Bronchial epithelial cell (primary cell): ENCODE measurements at regions not wholly inside any gene's neighbourhood (a gene's known extent, or its start where the extent isn't known, plus 50 kb on each side); places are given as distances from the start of the nearest gene placed in this dataset.
"Not testable (repeated sequence)": the region's sequence is repeated elsewhere in the genome, so short reads cannot be mapped to it uniquely, and the experiment has no call there.

Experiments
- DNase-seq: peaks from one replicate; pipeline ENCODE4 v3.0.0-alpha.2; 2010; ENCODE audit warnings: low read depth
- FAIRE-seq: peaks from 2 replicates; lab custom pipeline; 2011; peaks lifted over from hg19 to GRCh38; lab: Jason Lieb, UNC
- H3K27me3 ChIP-seq: 2 replicates; pipeline ENCODE4 v1.5.1; 2011; ENCODE audit warnings: low read length; ENCODE audit not compliant: control insufficient read depth, insufficient read depth
- H3K36me3 ChIP-seq: 2 replicates; pipeline ENCODE4 v1.5.1; 2011; ENCODE audit warnings: low read length; ENCODE audit not compliant: control insufficient read depth, insufficient read depth
- H3K4me3 ChIP-seq: 2 replicates; pipeline ENCODE4 v1.5.1; 2011; ENCODE audit warnings: mild to moderate bottlenecking, low read depth, low read length, control low read depth
- TF ChIP-seq, protein P1 (sequence below): IDR thresholded peaks from 2 replicates; pipeline ENCODE4 v1.5.1; 2011; ENCODE audit warnings: mild to moderate bottlenecking, moderate library complexity, low read length, control low read depth, inconsistent platforms; ENCODE audit not compliant: insufficient read depth, severe bottlenecking

GRCh38 chr6:8860671-8861070 is 425.3 kb upstream of the SLC35B3 start:
- FAIRE-seq (peak; percentile 89), DNase-seq (no peak)
- no peaks in the 10 kb centered on the region for H3K36me3 ChIP-seq
- TF ChIP-seq, protein P1, sequence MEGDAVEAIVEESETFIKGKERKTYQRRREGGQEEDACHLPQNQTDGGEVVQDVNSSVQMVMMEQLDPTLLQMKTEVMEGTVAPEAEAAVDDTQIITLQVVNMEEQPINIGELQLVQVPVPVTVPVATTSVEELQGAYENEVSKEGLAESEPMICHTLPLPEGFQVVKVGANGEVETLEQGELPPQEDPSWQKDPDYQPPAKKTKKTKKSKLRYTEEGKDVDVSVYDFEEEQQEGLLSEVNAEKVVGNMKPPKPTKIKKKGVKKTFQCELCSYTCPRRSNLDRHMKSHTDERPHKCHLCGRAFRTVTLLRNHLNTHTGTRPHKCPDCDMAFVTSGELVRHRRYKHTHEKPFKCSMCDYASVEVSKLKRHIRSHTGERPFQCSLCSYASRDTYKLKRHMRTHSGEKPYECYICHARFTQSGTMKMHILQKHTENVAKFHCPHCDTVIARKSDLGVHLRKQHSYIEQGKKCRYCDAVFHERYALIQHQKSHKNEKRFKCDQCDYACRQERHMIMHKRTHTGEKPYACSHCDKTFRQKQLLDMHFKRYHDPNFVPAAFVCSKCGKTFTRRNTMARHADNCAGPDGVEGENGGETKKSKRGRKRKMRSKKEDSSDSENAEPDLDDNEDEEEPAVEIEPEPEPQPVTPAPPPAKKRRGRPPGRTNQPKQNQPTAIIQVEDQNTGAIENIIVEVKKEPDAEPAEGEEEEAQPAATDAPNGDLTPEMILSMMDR: no peak
- no peaks in the 10 kb centered on the region for H3K27me3 ChIP-seq
- no peak overlapping the region for H3K4me3 ChIP-seq

GRCh38 chr6:8859501-8859900 is 424.2 kb upstream of the SLC35B3 start:
- H3K4me3 ChIP-seq: no peak overlapping the region
- TF ChIP-seq, protein P1: no peak
- no peaks in the 10 kb centered on the region for H3K27me3 ChIP-seq
- FAIRE-seq (no peak), DNase-seq (no peak)
- H3K36me3 ChIP-seq: no peaks in the 10 kb centered on the region

- FAIRE-seq (no peak), DNase-seq (no peak)
- Histone ChIP-seq H3K36me3 (no peaks in the 10 kb centered on the region), H3K27me3 (no peaks in the 10 kb centered on the region), H3K4me3 (no peak overlapping the region)
- TF ChIP-seq, protein P1: no peak
Observed at GRCh38 chr6:8858854-8859331, 423.5 kb upstream of the SLC35B3 start.

GRCh38 chr6:8857160-8857559 is 421.8 kb upstream of the SLC35B3 start:
- H3K27me3 ChIP-seq: no peaks in the 10 kb centered on the region
- no peaks in the 10 kb centered on the region for H3K36me3 ChIP-seq
- H3K4me3 ChIP-seq: no peak overlapping the region
- DNase-seq: no peak
- TF ChIP-seq, protein P1: no peak
- no peak for FAIRE-seq

DNA sequence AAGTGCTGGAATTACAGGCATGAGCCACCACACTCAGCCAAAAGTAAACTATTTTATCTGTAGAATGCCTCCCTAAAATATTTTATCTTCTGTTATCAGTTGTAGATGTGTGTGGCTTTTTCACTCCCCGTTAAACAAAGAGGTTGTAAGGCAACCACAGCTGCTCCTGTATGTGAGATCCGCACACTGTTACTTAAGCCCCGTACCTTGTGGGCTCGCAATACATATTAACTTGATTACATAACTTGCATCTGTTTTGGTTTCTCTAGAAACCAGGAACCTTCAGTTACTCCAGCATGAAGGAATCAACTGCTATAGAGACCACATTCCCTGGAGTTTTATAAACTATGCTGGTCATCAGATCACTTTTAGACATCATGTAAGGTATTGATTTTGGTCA is 420.1 kb upstream of the SLC35B3 start:
- TF ChIP-seq, protein P1: no peak
- no peak overlapping the region for H3K4me3 ChIP-seq
- no peaks in the 10 kb centered on the region for H3K27me3 ChIP-seq
- FAIRE-seq: no peak
- DNase-seq: no peak
- H3K36me3 ChIP-seq: no peaks in the 10 kb centered on the region

GRCh38 chr6:8852332-8852731 is 417.0 kb upstream of the SLC35B3 start:
- no peaks in the 10 kb centered on the region for H3K36me3 ChIP-seq
- no peak for DNase-seq
- FAIRE-seq: no peak
- no peaks in the 10 kb centered on the region for H3K27me3 ChIP-seq
- TF ChIP-seq, protein P1: no peak
- H3K4me3 ChIP-seq: no peak overlapping the region

DNA sequence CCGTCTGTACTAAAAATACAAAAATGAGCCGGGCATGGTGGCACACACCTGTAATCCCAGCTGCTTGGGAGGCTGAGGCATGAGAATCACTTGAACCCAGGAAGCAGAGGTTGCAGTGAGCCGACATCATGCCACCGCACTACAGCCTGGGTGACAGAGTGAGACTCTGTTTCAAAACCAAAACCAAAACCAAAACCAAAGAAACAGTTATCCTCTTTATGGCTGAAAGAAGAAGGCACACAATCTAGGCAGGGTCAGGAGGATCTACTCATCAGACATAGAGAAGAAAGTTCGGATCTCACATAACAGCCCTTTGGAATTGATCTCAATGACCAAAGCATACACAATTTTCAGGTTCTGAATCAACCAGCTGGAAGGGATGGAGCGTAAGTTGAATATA is 411.3 kb upstream of the SLC35B3 start:
- not testable (repeated sequence) for H3K36me3 ChIP-seq, FAIRE-seq, H3K27me3 ChIP-seq, H3K4me3 ChIP-seq, DNase-seq
